ENCODE measurements at regions not wholly inside any gene's neighbourhood (a gene's known extent, or its start where the extent isn't known, plus 50 kb on each side); places are given as distances from the start of the nearest gene placed in this dataset.

DNA sequence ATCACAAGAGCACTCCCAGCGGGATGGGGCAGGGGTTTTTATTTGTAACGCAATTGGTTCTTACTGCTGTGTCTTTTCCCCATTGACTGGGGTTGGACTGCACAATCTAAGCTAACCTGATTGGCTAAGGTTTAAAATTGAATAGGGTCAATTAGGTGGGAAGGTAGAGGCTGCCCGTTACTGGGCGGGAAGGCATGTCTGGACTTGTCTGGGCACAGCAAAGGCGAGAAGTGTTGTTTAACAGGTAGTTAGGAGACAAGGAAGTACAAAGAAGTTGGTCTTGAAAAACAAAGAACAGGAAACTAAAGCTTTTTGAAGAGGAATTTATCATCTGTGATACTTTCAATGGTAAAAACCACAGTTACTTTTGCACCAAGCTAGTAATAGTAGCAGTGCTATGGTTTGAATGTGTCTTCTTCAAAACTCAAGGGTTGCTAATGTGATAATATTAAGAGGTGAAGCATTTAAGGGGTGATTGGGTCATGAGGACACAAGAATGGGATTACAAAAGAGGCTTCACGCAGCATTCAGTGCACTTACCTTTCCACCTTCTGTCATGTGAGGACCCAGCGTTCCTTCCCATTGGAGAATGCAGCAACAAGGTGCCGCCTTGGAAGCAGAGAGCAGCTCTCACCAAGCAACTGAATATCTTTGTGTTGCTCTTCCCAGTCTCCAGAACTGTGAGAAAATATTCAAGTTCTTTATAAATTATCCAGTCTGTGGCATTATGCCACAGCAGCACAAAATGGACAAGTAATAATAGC, 875.5 kb upstream of the SORCS1 start:
- TF ChIP-seq CTCF (IDR thresholded peaks at IDR 0.05) (no peak), POLR2A (IDR thresholded peaks at IDR 0.05) (no peak)

All from testis (tissue), 2 donors.